Parathyroid adenoma (tissue), 2 donors: ENCODE measurements at regions not wholly inside any gene's neighbourhood (a gene's known extent, or its start where the extent isn't known, plus 50 kb on each side); places are given as distances from the start of the nearest gene placed in this dataset.

Source experiments
- H2AFZ ChIP-seq: fragments of 300-600 bp; sonication (generic); one replicate; pipeline ENCODE4 v1.7.0; 2017; ENCODE audit warnings: antibody characterized with exemption, mild to moderate bottlenecking
- H3K27ac ChIP-seq: fragments of 300-600 bp; sonication (generic); one replicate; pipeline ENCODE4 v1.7.0; 2017
- H3K27me3 ChIP-seq: fragments of 300-600 bp; sonication (generic); one replicate; pipeline ENCODE4 v1.7.0; 2017; ENCODE audit warnings: low read length; ENCODE audit not compliant: control insufficient read depth, insufficient read depth
- H3K36me3 ChIP-seq: fragments of 300-600 bp; sonication (generic); one replicate; pipeline ENCODE4 v1.7.0; 2017; ENCODE audit warnings: low read length; ENCODE audit not compliant: control insufficient read depth, insufficient read depth
- H3K4me1 ChIP-seq: fragments of 300-600 bp; sonication (generic); one replicate; pipeline ENCODE4 v1.7.0; 2017; ENCODE audit warnings: control low read depth
- H3K4me2 ChIP-seq: fragments of 300-600 bp; sonication (generic); one replicate; pipeline ENCODE4 v1.7.0; 2017; ENCODE audit warnings: low read length
- H3K4me3 ChIP-seq: fragments of 300-600 bp; sonication (generic); one replicate; pipeline ENCODE4 v1.7.0; 2017; ENCODE audit warnings: low read depth, low read length
- H3K79me2 ChIP-seq: fragments of 300-600 bp; sonication (generic); one replicate; pipeline ENCODE4 v1.7.0; 2017; ENCODE audit warnings: control low read depth
- H3K9ac ChIP-seq: fragments of 300-600 bp; sonication (generic); one replicate; pipeline ENCODE4 v1.7.0; 2017; ENCODE audit warnings: mild to moderate bottlenecking
- H3K9me3 ChIP-seq: fragments of 300-600 bp; sonication (generic); one replicate; pipeline ENCODE4 v1.7.0; 2017; ENCODE audit warnings: low read length; ENCODE audit not compliant: control insufficient read depth
- TF ChIP-seq, protein P1 (sequence below): fragments of 300-600 bp; sonication (generic); IDR thresholded peaks from one replicate; pipeline ENCODE4 v1.7.0; 2017; ENCODE audit warnings: antibody characterized with exemption, mild to moderate bottlenecking
- donor health status: primary hyperparathyroidism.

DNA sequence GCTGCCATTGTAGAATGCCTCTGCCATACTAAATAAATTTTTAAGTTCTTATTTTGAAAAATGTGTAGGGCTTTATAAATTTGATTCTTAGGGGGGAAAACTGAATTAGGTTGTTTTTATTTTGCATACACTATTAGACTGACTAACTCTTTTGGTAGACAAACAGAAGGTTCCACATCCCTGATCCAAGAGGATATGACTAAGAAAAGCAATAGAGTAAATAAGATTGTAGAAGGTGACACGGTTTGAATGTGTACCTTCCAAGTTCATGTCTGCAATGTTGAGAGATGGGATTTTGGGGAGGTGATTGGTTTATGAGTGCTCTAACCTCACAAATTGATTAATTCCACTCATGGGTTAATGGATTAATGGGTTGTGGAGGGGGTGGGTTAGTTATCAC is 127.9 kb downstream of the GLUL start:
- Histone ChIP-seq H3K4me2 (no peak overlapping the region), H3K9me3 (no peaks in the 10 kb centered on the region), H2AFZ (no peak overlapping the region), H3K27me3 (no peaks in the 10 kb centered on the region), H3K36me3 (no peaks in the 10 kb centered on the region), H3K27ac (no peak overlapping the region), H3K79me2 (no peaks in the 10 kb centered on the region), H3K4me3 (no peak overlapping the region), H3K4me1 (no peaks in the 10 kb centered on the region), H3K9ac (no peak overlapping the region)
- TF ChIP-seq, protein P1, sequence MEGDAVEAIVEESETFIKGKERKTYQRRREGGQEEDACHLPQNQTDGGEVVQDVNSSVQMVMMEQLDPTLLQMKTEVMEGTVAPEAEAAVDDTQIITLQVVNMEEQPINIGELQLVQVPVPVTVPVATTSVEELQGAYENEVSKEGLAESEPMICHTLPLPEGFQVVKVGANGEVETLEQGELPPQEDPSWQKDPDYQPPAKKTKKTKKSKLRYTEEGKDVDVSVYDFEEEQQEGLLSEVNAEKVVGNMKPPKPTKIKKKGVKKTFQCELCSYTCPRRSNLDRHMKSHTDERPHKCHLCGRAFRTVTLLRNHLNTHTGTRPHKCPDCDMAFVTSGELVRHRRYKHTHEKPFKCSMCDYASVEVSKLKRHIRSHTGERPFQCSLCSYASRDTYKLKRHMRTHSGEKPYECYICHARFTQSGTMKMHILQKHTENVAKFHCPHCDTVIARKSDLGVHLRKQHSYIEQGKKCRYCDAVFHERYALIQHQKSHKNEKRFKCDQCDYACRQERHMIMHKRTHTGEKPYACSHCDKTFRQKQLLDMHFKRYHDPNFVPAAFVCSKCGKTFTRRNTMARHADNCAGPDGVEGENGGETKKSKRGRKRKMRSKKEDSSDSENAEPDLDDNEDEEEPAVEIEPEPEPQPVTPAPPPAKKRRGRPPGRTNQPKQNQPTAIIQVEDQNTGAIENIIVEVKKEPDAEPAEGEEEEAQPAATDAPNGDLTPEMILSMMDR: no peak

DNA sequence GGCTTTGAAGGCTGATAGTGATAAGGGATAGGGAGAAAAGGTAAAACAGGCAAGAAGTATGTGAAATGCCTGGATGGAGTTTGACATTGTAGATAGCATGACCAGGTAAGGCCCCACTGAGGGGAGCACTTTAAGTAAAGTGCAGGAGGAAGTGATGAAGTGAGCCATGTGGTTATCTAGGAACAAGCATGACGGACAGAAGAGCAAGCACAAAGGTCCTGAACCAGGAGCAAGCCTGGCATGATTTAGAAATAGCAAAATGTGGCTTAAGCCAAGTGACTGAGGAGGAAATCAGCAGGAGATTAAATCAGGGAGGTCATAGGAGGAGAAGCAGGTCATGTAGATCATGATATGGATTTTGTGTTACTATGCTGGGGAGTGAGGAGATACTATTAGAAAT is 129.2 kb downstream of the GLUL start:
- no peaks in the 10 kb centered on the region for H3K36me3 ChIP-seq
- TF ChIP-seq, protein P1: no peak
- no peak overlapping the region for H3K9ac ChIP-seq

DNA sequence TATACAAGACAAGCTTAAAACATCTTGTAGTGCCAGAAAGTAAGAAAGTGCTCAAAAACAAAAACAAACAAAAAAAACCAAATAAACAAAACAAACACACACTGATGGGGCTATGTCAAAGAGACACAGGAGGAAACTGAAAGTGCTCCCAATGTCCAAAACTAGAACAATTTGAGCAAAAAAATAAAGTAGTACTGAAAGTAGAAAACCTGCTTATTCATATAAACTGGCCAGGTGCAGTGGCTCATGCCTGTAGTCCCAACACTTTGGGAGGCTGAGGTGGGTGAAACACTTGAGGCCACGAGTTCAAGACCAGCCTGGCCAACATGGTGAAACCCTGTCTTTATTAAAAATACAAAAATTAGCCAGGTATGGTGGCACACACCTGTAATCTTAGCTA is 129.9 kb downstream of the GLUL start:
- TF ChIP-seq, protein P1: no peak
- no peaks in the 10 kb centered on the region for H3K4me1 ChIP-seq
- H3K79me2 ChIP-seq: no peaks in the 10 kb centered on the region
- H2AFZ ChIP-seq: no peak overlapping the region
- no peak overlapping the region for H3K4me2 ChIP-seq
- H3K4me3 ChIP-seq: no peak overlapping the region
- H3K27me3 ChIP-seq: no peaks in the 10 kb centered on the region
- H3K9ac ChIP-seq: no peak overlapping the region
- H3K9me3 ChIP-seq: no peaks in the 10 kb centered on the region
- H3K36me3 ChIP-seq: no peaks in the 10 kb centered on the region
- no peak overlapping the region for H3K27ac ChIP-seq

More for the DNA sequence above, 129.2 kb downstream of the GLUL start:
- Histone ChIP-seq H2AFZ (no peak overlapping the region), H3K4me3 (no peak overlapping the region), H3K27me3 (no peaks in the 10 kb centered on the region), H3K4me2 (no peak overlapping the region), H3K4me1 (no peaks in the 10 kb centered on the region), H3K27ac (no peak overlapping the region), H3K79me2 (no peaks in the 10 kb centered on the region), H3K9me3 (no peaks in the 10 kb centered on the region)

DNA sequence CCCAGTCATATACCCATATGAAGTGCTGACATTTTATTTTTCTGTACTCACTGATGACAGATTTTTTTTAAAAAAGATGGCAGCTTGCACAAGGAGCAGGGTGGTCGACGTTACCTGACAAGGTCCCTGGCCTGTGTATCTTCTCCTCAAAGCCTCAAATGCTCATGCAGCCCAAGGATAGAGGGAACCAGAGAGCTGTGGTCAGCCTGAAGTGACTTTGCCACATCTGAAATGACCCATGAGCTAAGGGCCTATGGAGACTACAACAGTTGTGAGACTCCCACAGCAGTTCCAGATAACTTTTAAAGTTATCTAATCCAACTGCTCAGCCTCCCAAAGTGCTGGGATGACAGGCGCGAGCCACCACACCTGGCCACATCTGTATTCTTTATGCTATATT is 131.1 kb downstream of the GLUL start:
- Histone ChIP-seq H3K4me2 (no peak overlapping the region), H3K9me3 (no peaks in the 10 kb centered on the region), H3K9ac (no peak overlapping the region), H2AFZ (no peak overlapping the region), H3K27ac (no peak overlapping the region), H3K79me2 (no peaks in the 10 kb centered on the region), H3K4me3 (no peak overlapping the region), H3K4me1 (no peaks in the 10 kb centered on the region), H3K36me3 (no peaks in the 10 kb centered on the region), H3K27me3 (no peaks in the 10 kb centered on the region)
- TF ChIP-seq, protein P1: no peak

DNA sequence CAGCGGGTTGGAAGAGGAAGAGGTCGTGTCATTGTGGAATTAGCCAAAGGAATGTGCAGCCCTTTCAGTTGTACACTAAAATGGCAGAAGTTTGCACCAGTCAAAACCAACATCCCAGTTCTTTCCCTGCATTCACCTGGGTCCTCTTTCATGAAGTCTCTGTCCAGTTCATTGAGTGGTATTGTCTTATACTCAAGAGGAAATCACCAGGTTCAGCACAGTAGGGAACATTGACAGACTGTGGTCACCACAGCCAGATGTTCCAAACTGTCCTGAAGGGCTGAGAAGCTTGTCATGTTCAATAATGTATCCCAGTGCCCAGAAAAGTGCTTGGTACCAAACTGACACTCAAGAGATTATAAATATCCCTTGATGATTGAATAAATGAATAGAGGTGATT is 131.6 kb downstream of the GLUL start:
- Histone ChIP-seq H3K79me2 (no peaks in the 10 kb centered on the region), H3K36me3 (no peaks in the 10 kb centered on the region), H3K9me3 (no peaks in the 10 kb centered on the region), H3K27me3 (no peaks in the 10 kb centered on the region), H3K4me2 (no peak overlapping the region), H2AFZ (no peak overlapping the region), H3K4me1 (no peaks in the 10 kb centered on the region), H3K9ac (no peak overlapping the region), H3K27ac (no peak overlapping the region), H3K4me3 (no peak overlapping the region)
- TF ChIP-seq, protein P1: no peak
